Testis (tissue), 2 donors: ENCODE measurements at regions not wholly inside any gene's neighbourhood (a gene's known extent, or its start where the extent isn't known, plus 50 kb on each side); places are given as distances from the start of the nearest gene placed in this dataset.

Source experiments
- CTCF ChIP-seq, 3 experiments: fragments of 450-650 bp in 2 of 3; fragments of 200-600 bp in 1 of 3; sonication (generic) in 1 of 3; IDR thresholded peaks; one replicate each; pipeline ENCODE4 v1.5.1; 2016 to 2019; ENCODE audit warnings: antibody characterized with exemption in 3 of 3, mild to moderate bottlenecking in 2 of 3, moderate library complexity in 1 of 3
- POLR2A ChIP-seq: fragments of 450-650 bp; IDR thresholded peaks from one replicate; pipeline ENCODE4 v1.6.1; 2017; ENCODE audit warnings: antibody characterized with exemption, mild to moderate bottlenecking, moderate library complexity

- no peak for TF ChIP-seq CTCF (IDR thresholded peaks at IDR 0.05)
- TF ChIP-seq POLR2A: no peak
Observed at GRCh38 chr2:104413890-104414289, 440.0 kb upstream of the POU3F3 start.
